ENCODE measurements at regions not wholly inside any gene's neighbourhood (a gene's known extent, or its start where the extent isn't known, plus 50 kb on each side); places are given as distances from the start of the nearest gene placed in this dataset.

DNA sequence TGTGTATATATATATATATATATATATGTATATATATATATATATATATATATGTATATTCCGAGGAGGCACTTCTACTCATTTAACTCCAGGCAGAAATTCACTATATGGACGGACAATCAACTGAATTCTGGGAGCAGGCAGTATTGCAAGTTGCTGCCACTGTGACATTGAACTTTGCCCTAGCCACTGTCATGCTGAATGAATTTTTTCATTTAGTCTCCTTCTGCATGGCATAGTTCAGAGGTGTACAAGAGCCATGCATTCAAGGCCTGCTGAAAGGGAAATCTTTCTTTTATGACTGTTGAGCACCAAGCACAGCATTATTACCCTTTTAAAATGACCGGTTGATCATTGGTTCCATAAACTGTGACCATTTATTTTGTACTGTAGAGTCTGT, 176.2 kb upstream of the THRB start:
- TF ChIP-seq, protein P1, sequence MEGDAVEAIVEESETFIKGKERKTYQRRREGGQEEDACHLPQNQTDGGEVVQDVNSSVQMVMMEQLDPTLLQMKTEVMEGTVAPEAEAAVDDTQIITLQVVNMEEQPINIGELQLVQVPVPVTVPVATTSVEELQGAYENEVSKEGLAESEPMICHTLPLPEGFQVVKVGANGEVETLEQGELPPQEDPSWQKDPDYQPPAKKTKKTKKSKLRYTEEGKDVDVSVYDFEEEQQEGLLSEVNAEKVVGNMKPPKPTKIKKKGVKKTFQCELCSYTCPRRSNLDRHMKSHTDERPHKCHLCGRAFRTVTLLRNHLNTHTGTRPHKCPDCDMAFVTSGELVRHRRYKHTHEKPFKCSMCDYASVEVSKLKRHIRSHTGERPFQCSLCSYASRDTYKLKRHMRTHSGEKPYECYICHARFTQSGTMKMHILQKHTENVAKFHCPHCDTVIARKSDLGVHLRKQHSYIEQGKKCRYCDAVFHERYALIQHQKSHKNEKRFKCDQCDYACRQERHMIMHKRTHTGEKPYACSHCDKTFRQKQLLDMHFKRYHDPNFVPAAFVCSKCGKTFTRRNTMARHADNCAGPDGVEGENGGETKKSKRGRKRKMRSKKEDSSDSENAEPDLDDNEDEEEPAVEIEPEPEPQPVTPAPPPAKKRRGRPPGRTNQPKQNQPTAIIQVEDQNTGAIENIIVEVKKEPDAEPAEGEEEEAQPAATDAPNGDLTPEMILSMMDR (conservative IDR thresholded peaks at IDR 0.05; ENCODE audit: low read length) = no peak
- TF ChIP-seq EZH2phosphoT487 (IDR thresholded peaks at IDR 0.05; ENCODE audit: borderline replicate concordance, low read depth, low read length) = no peak

All from OCI-LY7 (cell line).